Activated T-cell treated with anti-CD3 and anti-CD28 coated beads for 48 hours (primary cell): ENCODE measurements at regions not wholly inside any gene's neighbourhood (a gene's known extent, or its start where the extent isn't known, plus 50 kb on each side); places are given as distances from the start of the nearest gene placed in this dataset.
"Not testable (repeated sequence)": the region's sequence is repeated elsewhere in the genome, so short reads cannot be mapped to it uniquely, and the experiment has no call there.

Experiments
- DNase-seq: peaks from one replicate; pipeline ENCODE4 v3.0.0-alpha.2; 2020; ENCODE audit warnings: low read depth

DNA sequence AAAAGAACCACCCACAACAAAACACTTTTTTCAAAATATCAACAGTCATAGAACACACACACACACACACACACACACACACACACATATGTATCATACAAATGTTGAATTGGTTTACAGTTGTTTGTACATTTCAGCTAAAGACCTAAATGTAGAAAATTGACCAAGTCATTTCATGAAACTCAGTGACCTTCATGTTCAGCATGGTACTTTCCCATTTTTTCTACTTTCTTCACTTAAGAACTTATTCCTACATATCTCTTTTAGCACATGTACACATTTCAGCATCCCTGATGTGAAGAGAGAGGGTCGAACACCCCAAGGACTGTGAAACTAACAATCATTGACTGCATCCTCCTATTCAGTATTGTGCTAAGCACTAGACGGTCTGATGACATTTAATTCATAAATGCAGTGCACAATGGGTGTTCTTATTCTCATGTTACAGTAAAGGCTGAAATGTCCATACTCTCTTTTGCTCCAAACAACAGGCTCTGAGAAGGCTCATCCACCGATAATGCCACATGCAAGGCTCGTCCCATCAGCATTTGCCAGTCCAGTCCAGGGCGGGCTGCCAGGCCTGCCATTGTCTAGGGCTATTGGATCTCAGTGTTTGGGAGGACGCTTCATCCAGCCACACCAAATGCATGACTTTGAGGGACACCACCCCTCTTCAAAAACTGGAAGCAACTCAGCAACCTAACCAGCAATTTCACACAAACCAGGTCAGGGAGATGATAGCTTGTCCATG, 150.1 kb upstream of the RUNX1 start:
- DNase-seq = no peak

GRCh38 chr21:35198565-35198964, 149.5 kb upstream of the RUNX1 start:
- DNase-seq = no peak

DNA sequence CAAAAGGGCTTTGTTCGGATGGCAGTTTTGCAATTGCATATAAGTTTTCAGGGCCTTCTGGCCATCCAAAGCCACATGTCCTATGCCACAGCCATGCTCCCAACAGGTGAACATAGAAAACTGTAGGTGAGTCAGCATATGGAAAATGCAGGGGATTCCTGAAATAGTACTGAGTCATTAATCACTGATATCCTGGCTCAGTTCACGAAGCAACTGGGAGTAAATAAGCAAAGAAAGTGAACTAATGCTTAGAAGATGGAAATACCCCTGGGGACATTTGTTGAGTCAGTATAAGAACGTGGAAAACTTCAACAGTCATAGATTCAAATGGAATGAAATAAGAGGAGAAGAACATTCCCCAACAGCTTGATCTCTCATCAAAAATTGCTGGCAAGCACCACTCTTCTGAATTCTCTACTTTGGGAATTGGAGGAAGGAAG, 148.9 kb upstream of the RUNX1 start:
- no peak for DNase-seq

DNA sequence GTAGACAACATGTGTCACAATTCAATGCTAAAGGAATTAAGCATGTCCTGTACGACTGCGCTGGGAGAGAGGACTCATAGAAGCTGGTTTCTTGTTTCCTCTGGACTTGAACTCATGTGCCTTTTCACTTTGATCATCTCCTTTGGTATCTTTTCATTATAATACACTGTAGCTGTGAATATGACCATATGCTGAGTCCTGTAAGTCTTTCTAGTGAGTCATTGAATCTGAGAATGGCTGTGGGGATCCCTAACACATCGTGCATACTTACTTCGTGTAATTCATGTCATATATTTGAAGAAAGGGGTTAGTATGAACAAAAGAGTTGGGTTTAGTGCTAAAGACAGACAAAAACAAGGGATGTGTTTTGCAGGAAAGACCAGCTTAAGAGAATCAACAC, 148.1 kb upstream of the RUNX1 start:
- DNase-seq = no peak

DNA sequence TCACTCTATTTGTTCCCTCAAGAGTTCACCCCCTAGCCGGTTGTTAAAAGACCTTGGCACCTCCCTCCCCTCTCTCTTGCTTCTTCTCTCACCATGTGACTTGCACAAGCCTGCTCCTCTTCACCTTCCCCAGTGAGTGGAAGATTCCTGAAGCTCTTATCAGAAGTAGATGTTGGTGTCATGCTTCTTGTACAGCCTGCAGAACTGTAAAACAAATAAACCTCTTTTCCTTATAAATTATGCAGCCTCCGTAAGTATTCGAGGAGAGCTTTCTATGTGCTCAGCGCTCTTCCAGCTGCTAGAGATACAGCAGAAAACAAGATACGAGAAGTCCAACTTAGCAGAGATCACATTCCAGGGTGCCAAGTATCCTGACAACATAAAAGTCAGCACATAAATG, 147.0 kb upstream of the RUNX1 start:
- DNase-seq = no peak

DNA sequence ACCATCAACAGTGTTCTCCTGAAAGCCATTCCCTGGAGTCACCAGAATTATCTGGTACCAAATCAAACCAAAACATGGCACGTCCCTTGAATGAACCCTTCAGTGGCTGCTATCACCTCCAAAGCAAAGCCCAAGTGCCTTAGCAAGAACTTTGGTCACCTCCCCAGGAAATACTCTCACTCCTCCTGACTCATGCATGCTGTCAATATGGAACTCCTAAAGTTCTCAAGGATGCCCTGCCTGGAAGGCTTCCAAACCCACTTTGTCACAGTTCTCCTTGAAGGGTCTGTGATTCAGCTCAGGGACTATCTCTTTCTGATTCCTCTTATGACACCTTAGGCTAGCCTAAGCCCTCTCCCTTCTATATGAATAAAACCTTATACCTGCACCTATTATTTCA, 146.1 kb upstream of the RUNX1 start:
- no peak for DNase-seq

- DNase-seq = no peak
These were observed 142.7 kb upstream of the RUNX1 start for GRCh38 chr21:35191754-35192153.

- no peak for DNase-seq
These were observed 142.0 kb upstream of the RUNX1 start for GRCh38 chr21:35191128-35191527.

DNA sequence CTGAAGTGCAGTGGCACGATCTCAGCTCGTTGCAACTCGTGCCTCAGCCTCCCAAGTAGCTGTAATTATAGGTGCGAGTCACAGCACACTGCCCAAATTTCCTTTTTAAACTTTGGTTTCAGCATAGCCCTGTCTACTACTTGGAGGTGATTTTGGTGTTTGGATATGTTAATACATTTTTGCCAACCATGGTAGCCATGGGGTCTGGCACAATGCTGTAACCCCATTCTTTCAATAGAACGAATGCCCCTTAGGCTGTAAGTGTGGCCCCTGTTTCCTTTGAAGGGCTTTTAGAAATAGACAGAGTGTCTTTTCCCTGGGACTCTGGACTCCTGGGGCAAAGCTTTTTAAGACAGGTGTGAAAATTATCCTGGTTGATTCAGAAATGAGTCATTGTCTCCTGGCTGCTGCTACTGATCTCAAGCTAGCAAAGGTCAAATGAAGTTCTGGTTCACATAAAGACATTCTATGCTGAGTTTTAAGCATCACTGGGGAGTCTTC, 141.1 kb upstream of the RUNX1 start:
- no peak for DNase-seq

GRCh38 chr21:35189077-35189863, 140.2 kb upstream of the RUNX1 start:
- no peak for DNase-seq

GRCh38 chr21:35183389-35183788, 134.3 kb upstream of the RUNX1 start:
- not testable (repeated sequence) for DNase-seq

DNA sequence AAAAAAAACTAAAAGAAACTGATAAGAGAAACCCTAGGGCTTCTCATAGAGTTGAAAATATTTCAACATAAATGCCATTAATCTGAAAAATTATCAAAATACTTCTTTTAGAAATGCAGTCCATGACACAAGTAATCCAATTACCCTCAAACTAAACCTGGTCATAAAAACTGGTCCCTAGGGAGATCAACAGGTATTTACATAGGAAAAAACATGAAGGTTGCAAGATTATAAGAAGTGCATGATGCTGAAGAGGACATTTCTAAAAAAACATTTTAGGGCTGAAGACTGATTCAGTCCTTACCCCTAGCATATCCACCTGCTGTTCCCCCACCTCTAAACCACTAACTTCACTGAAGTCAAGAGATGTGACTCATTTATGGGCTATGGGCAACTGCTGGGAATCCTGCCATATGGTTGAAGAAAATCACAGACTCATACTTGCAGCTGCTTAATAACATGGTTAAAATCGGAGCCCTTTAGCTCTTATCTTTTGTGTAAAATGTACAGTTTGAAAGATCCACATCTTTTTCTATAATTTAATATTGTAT, 131.0 kb upstream of the RUNX1 start:
- DNase-seq = no peak

GRCh38 chr21:35178827-35179226, 129.7 kb upstream of the RUNX1 start:
- DNase-seq = no peak

DNA sequence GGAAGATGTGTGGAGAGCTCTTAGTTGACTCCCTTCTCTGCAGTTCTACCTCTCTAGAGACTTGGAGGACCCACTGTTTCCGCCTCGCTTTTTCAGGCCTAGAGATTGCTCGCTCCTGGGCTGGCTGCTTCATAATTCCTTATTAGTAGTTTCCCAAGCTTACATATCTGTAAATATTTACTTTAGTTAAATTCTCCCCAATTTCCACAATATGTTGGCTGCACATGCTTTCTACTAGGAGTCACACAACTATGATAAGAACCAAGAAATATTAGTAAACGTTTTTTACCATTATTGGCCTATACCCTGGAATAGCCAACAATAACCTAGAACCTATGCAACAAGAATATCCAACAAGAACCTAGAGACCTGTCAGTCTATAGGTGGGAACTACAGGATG, 129.0 kb upstream of the RUNX1 start:
- DNase-seq = no peak

DNA sequence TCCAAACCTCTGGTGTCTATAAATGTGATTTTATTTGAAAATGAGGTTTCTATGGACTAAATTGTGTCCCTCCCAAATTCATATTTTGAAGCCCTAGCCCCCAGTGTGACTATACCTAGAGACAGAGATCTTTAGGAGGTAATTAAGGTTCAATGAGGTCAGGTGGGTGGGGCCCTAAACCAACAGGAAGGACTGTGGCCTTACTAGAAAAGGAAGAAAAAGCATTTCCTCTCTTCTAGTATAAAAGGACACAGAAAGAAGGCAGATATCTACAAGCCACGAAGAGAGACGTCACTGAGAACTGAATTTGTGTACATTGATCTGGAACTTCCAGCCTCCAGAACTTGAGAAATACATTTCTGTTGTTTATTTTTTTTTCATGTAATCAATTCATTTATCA, 123.1 kb upstream of the RUNX1 start:
- no peak for DNase-seq

DNA sequence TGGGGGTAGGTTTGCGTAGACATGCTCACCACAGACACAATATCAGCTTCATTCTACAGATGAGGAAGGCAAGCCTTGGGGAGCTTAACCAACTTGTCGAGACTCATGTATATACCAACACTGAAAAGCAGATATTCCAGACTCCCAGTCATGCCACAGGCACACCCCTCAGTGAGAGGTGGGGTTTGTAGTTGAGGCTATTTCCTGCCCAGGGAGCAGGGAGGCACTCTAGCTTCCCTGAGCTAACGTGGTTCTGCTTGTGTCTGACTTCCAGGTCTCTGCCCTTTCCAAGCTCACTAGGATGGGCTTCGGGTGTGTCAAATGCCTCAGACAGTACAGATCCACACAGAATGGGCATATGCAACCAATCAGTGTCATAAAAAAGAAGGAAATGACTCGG, 122.3 kb upstream of the RUNX1 start:
- DNase-seq = no peak

DNA sequence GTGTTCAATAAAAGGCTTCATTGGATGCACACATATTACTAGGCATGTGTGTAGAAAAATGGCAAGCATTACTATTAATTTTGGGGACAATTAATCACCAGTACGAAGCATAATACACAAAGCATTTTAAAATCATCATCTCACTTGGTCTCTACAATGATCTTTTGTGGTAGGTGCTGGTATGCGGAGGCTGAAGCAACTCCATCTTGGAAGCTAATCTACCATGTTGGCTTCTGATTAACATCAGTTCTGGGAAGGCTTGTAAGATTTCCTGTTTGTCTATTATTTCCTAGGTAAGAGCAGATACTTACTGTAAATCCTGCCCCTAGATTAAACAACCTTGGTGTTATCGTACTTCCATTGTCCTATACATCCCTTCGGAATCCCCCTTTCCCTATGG, 121.7 kb upstream of the RUNX1 start:
- no peak for DNase-seq

DNA sequence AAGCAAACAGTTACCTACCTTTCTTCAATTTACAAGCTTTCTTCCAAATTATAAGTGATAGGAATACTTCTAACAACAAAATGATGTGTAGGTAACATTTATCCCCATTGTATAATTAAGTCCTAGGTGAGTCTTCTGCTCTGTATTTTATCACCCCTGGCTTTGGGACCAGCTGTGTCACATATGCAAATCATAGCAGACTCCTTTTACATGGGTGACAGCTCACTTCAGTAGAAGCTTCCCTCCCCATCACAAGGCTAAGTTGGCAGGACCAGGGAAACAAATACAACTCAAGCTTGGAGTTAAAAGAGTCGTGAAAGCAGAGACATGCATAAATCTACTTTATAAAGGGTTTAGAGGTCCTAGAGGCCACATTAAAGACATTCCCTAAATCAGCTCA, 121.1 kb upstream of the RUNX1 start:
- DNase-seq = no peak

- DNase-seq = no peak
These were observed 120.5 kb upstream of the RUNX1 start for GRCh38 chr21:35169574-35169973.

DNA sequence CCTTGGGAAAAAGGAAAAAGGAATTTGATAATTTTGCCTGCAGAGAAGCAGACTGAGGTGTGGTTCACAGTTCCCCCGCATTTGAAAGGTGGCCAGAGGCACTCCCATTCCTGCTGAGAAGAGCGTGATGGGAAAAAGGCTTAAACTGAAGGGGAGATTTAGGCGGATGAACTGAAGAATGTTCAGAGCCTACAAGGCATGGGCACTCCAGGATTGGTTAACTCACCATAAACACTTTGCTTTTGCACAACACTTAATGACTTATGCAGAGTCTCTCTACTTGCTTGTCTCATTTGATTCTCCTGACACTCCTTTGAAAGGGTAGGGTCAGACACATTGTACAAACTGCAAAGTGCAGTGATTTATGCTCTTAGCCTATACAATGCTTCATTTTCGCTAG, 119.6 kb upstream of the RUNX1 start:
- no peak for DNase-seq

DNA sequence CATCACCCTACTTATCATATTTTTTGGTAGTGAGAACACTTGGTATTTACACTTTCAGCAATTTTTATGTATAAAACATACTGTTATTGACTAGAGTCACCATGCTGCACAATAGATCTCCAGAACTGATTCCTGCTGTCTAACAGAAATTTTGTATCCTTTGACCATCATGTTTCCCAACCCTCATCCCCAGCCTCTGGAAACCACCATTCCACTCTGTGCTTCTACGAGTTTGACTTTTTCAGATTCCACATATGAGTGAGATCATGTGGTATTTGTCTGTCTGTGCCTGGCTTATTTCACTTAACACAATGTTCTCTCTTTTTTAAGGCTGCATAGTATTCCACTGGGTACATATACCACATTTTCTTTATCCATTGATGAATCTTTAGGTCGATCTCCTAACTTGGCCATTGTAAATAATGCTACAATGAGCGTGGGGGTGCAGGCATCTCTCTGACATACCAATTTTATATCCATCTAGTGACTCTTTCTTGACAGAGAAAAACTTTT, 115.9 kb upstream of the RUNX1 start:
- DNase-seq = no peak

- no peak for DNase-seq
These were observed 115.3 kb upstream of the RUNX1 start for GRCh38 chr21:35164380-35164779.

DNA sequence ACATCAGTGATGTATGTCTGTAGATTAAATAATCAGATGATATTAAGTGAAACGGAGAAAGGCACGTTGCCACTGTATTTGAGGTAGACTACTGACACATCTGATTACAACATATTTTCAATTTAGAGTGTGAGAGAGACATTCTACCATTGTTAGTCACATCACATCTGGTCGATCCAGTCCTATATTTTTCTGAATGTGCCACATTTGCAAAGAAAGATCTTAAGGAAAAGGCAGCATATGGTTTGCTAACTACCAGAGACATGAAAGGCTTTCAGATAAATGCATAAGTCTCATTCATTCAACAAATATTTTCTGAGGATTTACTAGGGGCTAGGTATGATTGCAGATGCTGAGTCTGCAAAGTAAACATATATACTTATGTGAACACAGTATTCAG, 114.3 kb upstream of the RUNX1 start:
- no peak for DNase-seq
